HG03060 (cell line): ENCODE measurements at regions not wholly inside any gene's neighbourhood (a gene's known extent, or its start where the extent isn't known, plus 50 kb on each side); places are given as distances from the start of the nearest gene placed in this dataset.

ENCODE experiments used
- ATAC-seq: cut with Tn5 transposase; IDR thresholded peaks from one replicate; pipeline ENCODE4 v1.9.1; 2021; ENCODE audit warnings: low read depth, moderate number of reproducible peaks; ENCODE audit not compliant: unreplicated experiment

- no peak for ATAC-seq
Measured at GRCh38 chr5:88666761-88667495, 216.1 kb downstream of the MEF2C start.

DNA sequence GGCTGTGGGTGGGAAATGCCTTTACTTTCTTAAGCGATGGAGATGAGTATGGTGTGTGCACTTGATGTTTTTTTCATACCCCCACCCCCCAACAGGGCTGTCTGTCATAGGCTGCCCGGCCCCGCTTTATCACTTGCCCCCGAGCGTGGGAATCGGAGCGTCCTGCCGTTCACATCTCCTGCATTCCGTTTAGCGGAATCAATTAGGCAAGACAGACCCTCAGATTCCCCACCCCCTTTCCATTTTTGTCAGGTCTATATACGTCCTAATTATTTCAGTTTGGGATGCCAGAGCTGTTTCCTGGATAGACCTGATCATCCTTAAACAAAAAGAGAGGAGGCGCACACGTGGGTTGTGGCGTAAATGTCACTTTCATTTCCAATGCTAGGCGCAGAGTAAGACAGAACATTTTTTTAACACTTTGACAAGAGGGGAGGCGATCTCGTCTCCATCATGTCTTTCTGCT, 217.2 kb downstream of the MEF2C start:
- no peak for ATAC-seq

GRCh38 chr5:88664645-88665044, 218.3 kb downstream of the MEF2C start:
- no peak for ATAC-seq

DNA sequence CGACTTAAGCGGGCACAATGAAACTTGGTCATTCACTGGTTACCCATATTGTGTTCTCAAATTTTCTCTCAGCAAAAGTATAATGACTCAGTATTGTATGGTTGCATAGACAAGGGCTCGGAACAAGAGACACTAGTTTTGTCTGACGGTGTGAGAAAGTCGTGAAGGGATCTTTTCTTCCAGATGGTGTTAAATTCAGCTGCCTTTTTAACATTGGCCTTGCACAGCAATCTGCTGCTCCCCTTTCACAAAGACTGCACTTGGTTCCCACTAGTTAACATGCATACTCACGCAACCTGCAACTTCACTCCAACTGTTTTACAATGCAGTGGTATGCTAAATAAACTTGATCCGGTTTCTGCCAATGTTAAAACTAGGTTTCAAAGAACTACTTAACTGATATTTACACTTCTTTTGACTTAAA, 219.2 kb downstream of the MEF2C start:
- ATAC-seq: no peak

GRCh38 chr5:88662846-88663245, 220.1 kb downstream of the MEF2C start:
- no peak for ATAC-seq

GRCh38 chr5:88661806-88662207, 221.2 kb downstream of the MEF2C start:
- ATAC-seq: no peak

GRCh38 chr5:88660947-88661805, 221.8 kb downstream of the MEF2C start:
- ATAC-seq: no peak

DNA sequence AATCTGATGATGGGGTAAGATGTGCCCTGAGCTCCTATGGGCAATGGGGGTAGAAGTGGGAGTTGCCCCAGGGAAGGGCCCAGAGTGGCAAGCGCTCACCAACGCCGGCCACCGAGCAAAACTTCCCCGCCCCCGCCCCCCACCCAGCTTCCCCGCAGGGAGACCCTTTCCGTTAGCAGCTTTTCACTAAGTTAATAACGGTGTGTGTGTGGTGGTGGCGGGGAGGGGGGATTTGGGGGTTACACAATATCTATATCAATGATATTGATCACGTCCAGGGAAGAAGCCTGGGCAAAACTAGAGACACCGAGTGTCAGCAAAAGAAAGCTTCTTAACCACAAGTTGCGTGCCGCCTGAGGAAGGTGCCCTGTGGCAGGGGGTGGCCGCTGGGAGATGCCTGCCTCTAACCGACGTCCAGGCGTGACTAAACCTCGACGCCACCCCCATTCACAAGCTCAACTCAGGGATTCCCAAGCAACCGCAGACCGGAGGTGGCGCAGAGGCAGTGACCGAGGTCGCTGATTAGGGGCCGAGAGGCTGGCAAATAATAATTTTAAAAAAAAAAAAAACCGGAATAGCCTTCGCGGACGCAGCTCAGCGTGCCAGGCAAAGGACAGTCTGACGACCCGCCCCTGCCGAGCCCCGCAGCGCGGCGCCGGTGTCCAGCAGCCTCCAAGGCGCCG, 222.6 kb downstream of the MEF2C start:
- no peak for ATAC-seq

DNA sequence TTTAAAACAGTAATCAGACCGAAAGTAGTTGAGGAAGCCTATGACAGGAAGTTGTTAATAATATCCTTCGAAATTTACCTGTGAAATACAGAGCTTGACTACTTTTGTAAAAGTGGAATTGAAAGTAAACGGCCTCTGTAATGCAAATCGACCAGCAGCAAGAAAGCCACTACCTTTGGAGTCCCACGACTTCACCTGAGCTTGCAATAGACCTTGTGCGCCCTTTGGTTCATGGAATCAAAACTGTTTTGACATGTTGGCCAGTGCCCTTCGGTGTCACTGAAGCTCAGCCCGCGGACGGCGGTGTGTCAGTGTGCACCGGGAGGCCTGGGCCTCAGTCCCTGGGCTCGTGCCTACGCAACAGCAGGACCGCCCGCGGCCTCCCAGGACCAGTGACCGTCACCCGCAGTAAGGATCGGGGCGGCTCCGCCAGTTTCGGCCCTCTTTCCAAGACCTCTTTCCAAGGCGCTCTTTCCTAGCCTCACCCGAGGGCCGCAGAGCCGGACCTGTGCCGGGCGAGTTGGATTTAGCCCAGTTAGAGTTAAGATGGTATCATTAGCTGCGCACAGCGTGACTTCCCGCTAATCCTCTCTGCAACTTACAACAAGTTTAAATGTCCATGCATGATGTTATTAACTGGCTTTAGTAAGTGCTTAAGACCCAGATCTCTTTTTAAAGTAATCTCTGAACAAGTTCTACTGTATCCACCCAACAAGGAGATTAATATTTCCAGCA, 223.3 kb downstream of the MEF2C start:
- peak; percentile 76 for ATAC-seq

GRCh38 chr5:88658886-88659285, 224.1 kb downstream of the MEF2C start:
- no peak for ATAC-seq

GRCh38 chr5:88657906-88658775, 224.8 kb downstream of the MEF2C start:
- no peak for ATAC-seq

DNA sequence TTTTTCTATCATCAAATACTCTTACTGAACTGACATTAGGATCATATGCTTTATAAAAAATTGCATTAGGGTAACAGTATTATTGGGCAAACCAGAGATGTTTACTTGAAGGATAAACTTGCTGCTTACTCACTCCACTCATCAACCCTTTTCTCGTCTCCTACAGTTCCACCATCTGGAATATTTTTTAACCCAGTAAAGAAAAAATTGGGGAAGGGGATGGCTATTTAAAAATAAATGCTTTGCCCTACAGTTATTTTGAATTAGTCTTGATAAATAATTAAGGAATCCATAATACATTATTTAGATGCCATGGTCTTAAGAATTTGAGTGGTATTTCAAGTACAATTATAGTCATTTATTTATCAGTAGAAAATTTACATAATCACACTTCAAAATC, 225.8 kb downstream of the MEF2C start:
- no peak for ATAC-seq

DNA sequence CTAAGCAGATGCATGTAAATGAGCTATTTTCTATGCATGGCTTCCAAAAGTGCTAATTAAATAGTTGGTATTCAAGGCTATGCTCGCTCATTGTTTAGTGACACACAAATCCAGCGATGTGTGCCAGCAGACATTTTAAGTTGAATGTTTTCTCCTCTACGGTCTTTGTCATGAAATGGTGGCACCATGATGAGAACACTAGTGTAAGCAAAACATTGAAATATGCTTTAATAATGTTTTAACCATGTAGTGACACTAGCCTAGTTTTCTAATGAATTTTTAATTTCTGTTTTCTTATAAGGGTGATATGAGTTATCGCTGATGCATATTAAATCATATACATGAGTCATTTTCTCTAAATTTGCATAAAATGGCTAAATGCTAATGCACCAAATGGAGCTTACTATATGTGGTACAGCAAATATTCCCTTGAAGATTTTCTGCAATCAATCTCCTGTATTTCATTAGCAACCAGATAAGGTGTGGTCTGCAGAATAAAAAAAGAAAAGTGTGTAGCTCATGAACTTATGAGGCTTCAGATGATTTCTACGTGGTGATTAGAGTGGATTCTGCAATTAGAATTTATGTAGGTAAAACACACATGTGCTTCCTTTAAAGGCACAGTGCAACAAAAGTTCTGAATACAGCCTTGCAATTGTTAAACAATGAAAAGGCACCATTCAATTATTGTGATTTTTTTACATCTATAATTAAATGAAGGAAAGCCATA, 226.6 kb downstream of the MEF2C start:
- ATAC-seq: no peak

- no peak for ATAC-seq
Measured at GRCh38 chr5:88653471-88653870, 229.5 kb downstream of the MEF2C start.

GRCh38 chr5:88647901-88648300, 235.1 kb downstream of the MEF2C start:
- no peak for ATAC-seq

- ATAC-seq: no peak
Measured at GRCh38 chr5:88646866-88647265, 236.1 kb downstream of the MEF2C start.

DNA sequence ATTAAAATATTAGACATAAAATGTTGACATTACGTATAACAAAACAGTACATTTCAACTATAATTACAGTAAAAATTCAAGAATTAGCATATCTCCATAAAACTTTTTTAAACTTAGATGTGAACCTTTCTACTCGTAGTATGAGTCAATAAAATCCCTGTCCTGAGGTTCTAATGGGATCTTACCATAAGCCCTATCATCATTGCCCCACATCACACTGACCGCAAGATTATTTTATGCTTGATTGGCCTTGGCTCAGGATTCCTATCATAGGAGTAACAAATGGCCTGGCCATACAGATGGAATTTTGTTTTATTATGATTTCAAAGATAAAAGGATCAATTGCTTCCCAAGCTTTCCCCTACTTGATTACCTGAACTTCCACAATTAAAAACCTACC, 238.3 kb downstream of the MEF2C start:
- no peak for ATAC-seq

- no peak for ATAC-seq
Measured at GRCh38 chr5:88643315-88643714, 239.7 kb downstream of the MEF2C start.

- ATAC-seq: no peak
Measured at GRCh38 chr5:88634014-88634413, 249.0 kb downstream of the MEF2C start.
